ENCODE measurements at regions not wholly inside any gene's neighbourhood (a gene's known extent, or its start where the extent isn't known, plus 50 kb on each side); places are given as distances from the start of the nearest gene placed in this dataset.

- no peaks in the 10 kb centered on the region for H3K79me2 ChIP-seq (ENCODE audit: low read depth)
- H3K27me3 ChIP-seq = peaks cover 6% of the 10 kb centered on the region
- Mint-ChIP-seq H3K4me3 (no peak overlapping the region), H3K27me3 (ENCODE audit: insufficient read depth, low read depth) (no peaks in the 10 kb centered on the region), H3K27ac (no peak overlapping the region), H3K9me3 (no peaks in the 10 kb centered on the region), H3K36me3 (no peaks in the 10 kb centered on the region), H3K4me1 (peaks cover 28% of the 10 kb centered on the region)
- no peak overlapping the region for H3K27ac ChIP-seq
- H3F3A ChIP-seq (ENCODE audit: low read depth) = peaks cover 31% of the 10 kb centered on the region
- H3K4me3 ChIP-seq = no peak overlapping the region
- no peak overlapping the region for H3K4me2 ChIP-seq
- H3K4me1 ChIP-seq = peaks cover 23% of the 10 kb centered on the region
- no peaks in the 10 kb centered on the region for H3K9me3 ChIP-seq (ENCODE audit: low read depth)
- no peaks in the 10 kb centered on the region for H3K36me3 ChIP-seq
- no peak overlapping the region for H3K9ac ChIP-seq
- H2AFZ ChIP-seq (replicated peaks) = no peak overlapping the region
- TF ChIP-seq EZH2 (IDR thresholded peaks at IDR 0.05) (no peak), CTCF (IDR thresholded peaks at IDR 0.05) (no peak), EZH2phosphoT487 (IDR thresholded peaks at IDR 0.05) (no peak)
- no peaks in the 10 kb centered on the region for H4K20me1 ChIP-seq (ENCODE audit: low read depth)
- no peak for DNase-seq (ENCODE audit: low spot score)
These were observed 686.2 kb downstream of the ADGRL2 start for GRCh38 chr1:82486969-82487368.

DNA sequence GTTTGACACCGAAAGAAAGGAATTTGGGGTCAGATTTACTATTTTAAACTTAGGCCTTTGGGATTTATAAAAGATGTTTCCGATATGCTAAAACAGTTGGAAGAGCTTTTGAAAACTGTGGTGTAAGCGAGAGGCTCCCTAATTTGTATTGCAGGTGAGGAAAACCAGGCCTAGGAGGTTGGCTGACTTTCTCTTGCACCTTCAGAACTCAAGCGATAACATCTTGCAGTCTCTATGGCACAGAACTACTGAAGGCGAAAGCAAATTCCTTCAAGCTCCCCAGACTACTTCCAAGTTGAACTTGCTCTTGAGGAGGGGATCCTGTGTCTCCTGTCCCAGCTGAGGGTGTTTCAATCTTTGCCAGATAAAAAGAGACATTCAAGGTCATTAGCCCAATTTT is 685.7 kb downstream of the ADGRL2 start:
- no peak overlapping the region for H3K9ac ChIP-seq
- Mint-ChIP-seq H3K27ac (peak overlapping the region; percentile 76), H3K4me3 (no peak overlapping the region), H3K36me3 (no peaks in the 10 kb centered on the region), H3K9me3 (no peaks in the 10 kb centered on the region), H3K4me1 (peaks cover 28% of the 10 kb centered on the region), H3K27me3 (ENCODE audit: insufficient read depth, low read depth) (no peaks in the 10 kb centered on the region)
- no peak overlapping the region for H3K4me3 ChIP-seq
- H3K9me3 ChIP-seq (ENCODE audit: low read depth) = no peaks in the 10 kb centered on the region
- H3K4me2 ChIP-seq = peak overlapping the region; percentile 69
- no peaks in the 10 kb centered on the region for H3K79me2 ChIP-seq (ENCODE audit: low read depth)
- peaks cover 23% of the 10 kb centered on the region for H3K4me1 ChIP-seq
- H3K27ac ChIP-seq = no peak overlapping the region
- H3F3A ChIP-seq (ENCODE audit: low read depth) = peaks cover 31% of the 10 kb centered on the region
- no peaks in the 10 kb centered on the region for H3K36me3 ChIP-seq
- H4K20me1 ChIP-seq (ENCODE audit: low read depth) = no peaks in the 10 kb centered on the region
- peaks cover 6% of the 10 kb centered on the region for H3K27me3 ChIP-seq
- TF ChIP-seq EZH2 (IDR thresholded peaks at IDR 0.05) = no peak
- no peak for TF ChIP-seq EZH2phosphoT487 (IDR thresholded peaks at IDR 0.05)
- TF ChIP-seq CTCF (IDR thresholded peaks at IDR 0.05) = no peak
- no peak for DNase-seq (ENCODE audit: low spot score)
- no peak overlapping the region for H2AFZ ChIP-seq (replicated peaks)

- H3K27ac Mint-ChIP-seq = peak overlapping the region; percentile 14
- H3K27me3 Mint-ChIP-seq (ENCODE audit: insufficient read depth, low read depth) = no peaks in the 10 kb centered on the region
- Histone ChIP-seq H3K4me3 (peak overlapping the region; percentile 25), H4K20me1 (ENCODE audit: low read depth) (no peaks in the 10 kb centered on the region), H2AFZ (replicated peaks) (no peak overlapping the region), H3K27me3 (peaks cover 6% of the 10 kb centered on the region), H3K9ac (no peak overlapping the region), H3K4me1 (peaks cover 23% of the 10 kb centered on the region), H3K4me2 (peak overlapping the region; percentile 69), H3K27ac (peak overlapping the region; percentile 47), H3K79me2 (ENCODE audit: low read depth) (no peaks in the 10 kb centered on the region), H3K36me3 (no peaks in the 10 kb centered on the region), H3F3A (ENCODE audit: low read depth) (peaks cover 31% of the 10 kb centered on the region), H3K9me3 (ENCODE audit: low read depth) (no peaks in the 10 kb centered on the region)
- no peak for TF ChIP-seq EZH2 (IDR thresholded peaks at IDR 0.05)
- no peak for TF ChIP-seq CTCF (IDR thresholded peaks at IDR 0.05)
- peak; percentile 85 for TF ChIP-seq EZH2phosphoT487 (IDR thresholded peaks at IDR 0.05)
- no peaks in the 10 kb centered on the region for H3K36me3 Mint-ChIP-seq
- H3K4me1 Mint-ChIP-seq = peaks cover 28% of the 10 kb centered on the region
- peak overlapping the region; percentile 61 for H3K4me3 Mint-ChIP-seq
- DNase-seq (ENCODE audit: low spot score) = peak; percentile 88
- no peaks in the 10 kb centered on the region for H3K9me3 Mint-ChIP-seq
These were observed 685.0 kb downstream of the ADGRL2 start for GRCh38 chr1:82485591-82486369.
